Lung (tissue), 11 donors: ENCODE measurements at regions not wholly inside any gene's neighbourhood (a gene's known extent, or its start where the extent isn't known, plus 50 kb on each side); places are given as distances from the start of the nearest gene placed in this dataset.

Experiments used
- ATAC-seq: fragments of 200-7000 bp; cut with Tn5 transposase; one replicate; pipeline ENCODE4 v1.9.1; 2020; ENCODE audit warnings: moderate number of reproducible peaks; ENCODE audit not compliant: insufficient read depth, low FRiP score
- DNase-seq, 3 donors: peaks; one replicate each; pipeline ENCODE4 v3.0.0-alpha.2; 2013 to 2017
- H3K27ac ChIP-seq, 2 donors: one replicate each; pipeline ENCODE4 v1.5.1; 2013; ENCODE audit warnings: mild to moderate bottlenecking in 2 of 2, moderate library complexity in 2 of 2, control low read depth in 1 of 2, inconsistent platforms in 1 of 2, low read depth in 1 of 2, low read length in 1 of 2
- H3K27me3 ChIP-seq, 3 donors: one replicate each; pipeline ENCODE4 v1.5.1; 2013; ENCODE audit warnings: low read length in 2 of 3; ENCODE audit not compliant: control insufficient read depth in 3 of 3, insufficient read depth in 3 of 3
- H3K36me3 ChIP-seq, 4 donors: one replicate each; pipeline ENCODE4 v1.5.1; 2013; ENCODE audit warnings: low read length in 4 of 4, mild to moderate bottlenecking in 1 of 4, moderate library complexity in 1 of 4; ENCODE audit not compliant: control insufficient read depth in 4 of 4, insufficient read depth in 4 of 4
- H3K4me1 ChIP-seq, 5 donors: one replicate each; pipeline ENCODE4 v1.5.1; 2013; ENCODE audit warnings: low read length in 5 of 5, mild to moderate bottlenecking in 2 of 5, moderate library complexity in 1 of 5; ENCODE audit not compliant: control insufficient read depth in 5 of 5, insufficient read depth in 5 of 5
- H3K4me3 ChIP-seq: one replicate; pipeline ENCODE4 v1.5.1; 2013; ENCODE audit warnings: mild to moderate bottlenecking, control low read depth, moderate library complexity
- H3K9ac ChIP-seq, 2 donors: one replicate each; pipeline ENCODE4 v1.5.1; 2013; ENCODE audit warnings: low read length in 2 of 2, control low read depth in 1 of 2; ENCODE audit not compliant: insufficient read depth in 1 of 2
- H3K9me3 ChIP-seq, 4 donors: one replicate each; pipeline ENCODE4 v1.5.1; 2013; ENCODE audit warnings: low read length in 3 of 4, mild to moderate bottlenecking in 1 of 4, moderate library complexity in 1 of 4; ENCODE audit not compliant: control insufficient read depth in 4 of 4, insufficient read depth in 3 of 4
- WGBS, 2 donors: extraction: QIAGEN DNeasy Blood & Tissue Kit; methylation state at CpG; one replicate each; pipeline ENCODE4 v1.1.7; 2013; 5-methylcytosine and 5-hydroxymethylcytosine counted together
- TF ChIP-seq, protein P1 (sequence below): IDR thresholded peaks from 2 replicates; pipeline ENCODE4 v1.5.1; 2012; ENCODE audit warnings: mild to moderate bottlenecking; ENCODE audit errors: control extremely low read depth, extremely low read depth
- donor health status: control.
- donor health status: control.
- donor health status: Bipolar disorder and iron deficiency.
- donor health status: healthy.
- donor health status: DM: yes; HTN: yes; CAD: no.

DNA sequence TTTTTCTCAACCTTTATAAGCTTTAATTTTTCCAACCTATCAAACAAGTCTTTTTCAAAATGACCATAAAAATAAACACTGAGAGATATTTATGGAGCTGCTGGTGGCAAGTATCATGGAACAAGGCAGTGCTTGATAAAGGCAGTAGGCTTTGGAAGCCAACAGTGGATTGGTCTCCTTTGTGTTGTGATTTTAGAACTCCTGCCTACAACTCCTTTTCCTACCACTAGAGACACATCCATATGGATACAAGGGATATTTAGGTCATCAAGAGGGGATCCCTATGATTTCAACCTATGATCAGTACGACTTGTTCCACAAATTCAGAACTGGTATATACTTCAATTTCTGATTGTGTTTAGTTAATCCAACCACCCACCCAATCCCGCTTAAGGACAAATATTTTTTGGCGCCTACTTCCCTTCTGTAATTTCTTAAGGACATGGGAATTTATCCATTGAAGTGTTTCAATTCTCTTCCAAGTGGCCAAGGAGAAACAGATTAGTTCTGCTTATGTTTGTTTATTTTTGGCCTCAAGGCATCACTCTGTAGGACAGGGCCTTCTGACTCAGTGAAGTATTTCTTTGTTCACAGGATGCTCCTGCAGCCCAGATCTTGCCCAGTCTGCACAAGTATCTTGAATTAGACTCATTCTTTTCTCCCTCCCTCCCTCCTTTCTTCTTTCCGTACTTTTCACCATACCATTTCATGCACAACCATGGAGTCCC, 2119.6 kb upstream of the PIK3C3 start:
- Histone ChIP-seq H3K4me1 (peaks cover 0 to 13% (median 0%) of the 10 kb centered on the region in 5 donors), H3K9me3 (no peaks in the 10 kb centered on the region), H3K27me3 (no peaks in the 10 kb centered on the region), H3K27ac (no peak overlapping the region), H3K36me3 (no peaks in the 10 kb centered on the region), H3K4me3 (no peak overlapping the region), H3K9ac (no peak overlapping the region)
- ATAC-seq, result no peak
- DNase-seq, result no peak
- TF ChIP-seq, protein P1, sequence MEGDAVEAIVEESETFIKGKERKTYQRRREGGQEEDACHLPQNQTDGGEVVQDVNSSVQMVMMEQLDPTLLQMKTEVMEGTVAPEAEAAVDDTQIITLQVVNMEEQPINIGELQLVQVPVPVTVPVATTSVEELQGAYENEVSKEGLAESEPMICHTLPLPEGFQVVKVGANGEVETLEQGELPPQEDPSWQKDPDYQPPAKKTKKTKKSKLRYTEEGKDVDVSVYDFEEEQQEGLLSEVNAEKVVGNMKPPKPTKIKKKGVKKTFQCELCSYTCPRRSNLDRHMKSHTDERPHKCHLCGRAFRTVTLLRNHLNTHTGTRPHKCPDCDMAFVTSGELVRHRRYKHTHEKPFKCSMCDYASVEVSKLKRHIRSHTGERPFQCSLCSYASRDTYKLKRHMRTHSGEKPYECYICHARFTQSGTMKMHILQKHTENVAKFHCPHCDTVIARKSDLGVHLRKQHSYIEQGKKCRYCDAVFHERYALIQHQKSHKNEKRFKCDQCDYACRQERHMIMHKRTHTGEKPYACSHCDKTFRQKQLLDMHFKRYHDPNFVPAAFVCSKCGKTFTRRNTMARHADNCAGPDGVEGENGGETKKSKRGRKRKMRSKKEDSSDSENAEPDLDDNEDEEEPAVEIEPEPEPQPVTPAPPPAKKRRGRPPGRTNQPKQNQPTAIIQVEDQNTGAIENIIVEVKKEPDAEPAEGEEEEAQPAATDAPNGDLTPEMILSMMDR, result no peak
- 90 to 98% methylated on average over 4 of the region's 4 CpGs for WGBS, 2 donors

DNA sequence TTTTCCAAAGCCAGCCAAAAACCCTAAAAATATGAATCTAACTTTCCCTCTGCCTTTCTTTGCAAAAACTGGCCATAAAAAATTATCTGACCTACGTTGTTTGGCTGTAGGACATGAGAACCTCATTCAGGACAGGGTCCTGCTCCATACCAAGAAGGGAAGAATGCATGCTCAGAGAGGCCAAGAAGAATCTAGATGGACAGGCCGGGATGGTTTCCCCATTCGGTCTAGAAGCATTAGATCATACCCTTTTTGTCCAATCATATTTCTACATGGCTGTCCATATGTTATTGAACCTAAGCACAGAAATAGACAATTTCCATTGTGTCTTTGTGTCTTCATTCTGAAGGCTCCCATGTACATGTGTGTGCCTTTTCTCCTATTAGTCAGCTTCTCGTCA, 2120.4 kb upstream of the PIK3C3 start:
- Histone ChIP-seq H3K9ac (no peak overlapping the region), H3K36me3 (no peaks in the 10 kb centered on the region), H3K4me3 (no peak overlapping the region), H3K27ac (no peak overlapping the region), H3K9me3 (no peaks in the 10 kb centered on the region), H3K4me1 (peaks cover 0 to 5% (median 0%) of the 10 kb centered on the region in 5 donors), H3K27me3 (no peaks in the 10 kb centered on the region)
- DNase-seq, result no peak
- 93 to 96% methylated on average over 4 of the region's 4 CpGs for WGBS, 2 donors
- TF ChIP-seq, protein P1, result no peak
- no peak for ATAC-seq

DNA sequence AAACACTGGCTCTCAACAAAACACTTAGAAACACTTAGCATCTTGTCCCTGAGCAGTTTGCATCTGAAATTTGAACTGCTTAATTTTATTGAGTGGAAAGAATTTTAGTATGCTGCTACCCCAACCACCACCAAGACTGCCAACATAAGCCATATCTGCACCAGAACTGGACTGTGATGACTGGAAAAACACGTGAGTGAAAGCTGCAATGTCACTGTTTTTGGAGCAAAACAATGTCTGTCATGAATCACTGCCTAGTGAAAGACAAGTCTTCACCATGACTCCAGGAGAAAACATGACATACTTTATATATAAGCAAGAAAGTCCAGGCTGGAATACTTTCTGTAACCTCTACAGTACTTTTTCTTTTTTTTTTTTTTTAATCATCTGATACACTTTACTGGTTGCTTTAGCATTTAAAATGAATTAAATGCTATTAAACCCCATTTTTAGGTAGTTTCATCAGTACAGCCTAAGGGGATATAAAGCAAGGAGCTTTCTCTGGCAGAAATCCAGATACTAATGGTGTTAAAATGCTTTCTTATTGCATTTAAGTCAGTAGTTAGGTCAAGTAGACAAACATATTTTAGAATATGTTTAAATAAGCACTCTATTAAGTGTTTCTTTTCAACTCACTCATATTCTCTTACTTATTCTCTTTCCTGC, 2129.4 kb upstream of the PIK3C3 start:
- H3K27me3 ChIP-seq, result peaks cover 0 to 3% (median 0%) of the 10 kb centered on the region in 3 donors
- no peak overlapping the region for H3K9ac ChIP-seq
- peaks cover 0 to 3% (median 0%) of the 10 kb centered on the region in 5 donors for H3K4me1 ChIP-seq
- no peak overlapping the region for H3K27ac ChIP-seq
- TF ChIP-seq, protein P1, result no peak
- H3K36me3 ChIP-seq, result no peaks in the 10 kb centered on the region
- H3K4me3 ChIP-seq, result no peak overlapping the region
- DNase-seq (peak in 2 of 3 donors; percentile 33 to 50), ATAC-seq (no peak)
- WGBS, 2 donors, result 29 to 42% methylated on average over 1 of the region's 1 CpG
- H3K9me3 ChIP-seq, result peaks cover 0 to 2% (median 0%) of the 10 kb centered on the region in 4 donors
